HL-60 (cell line): ENCODE measurements at regions not wholly inside any gene's neighbourhood (a gene's known extent, or its start where the extent isn't known, plus 50 kb on each side); places are given as distances from the start of the nearest gene placed in this dataset.

ENCODE experiments used
- POLR2AphosphoS5 ChIP-seq: IDR thresholded peaks from 2 replicates; pipeline ENCODE4 v1.6.1; 2012; ENCODE audit warnings: low read depth
- SPI1 ChIP-seq: IDR thresholded peaks from 2 replicates; pipeline ENCODE4 v1.6.1; 2012; ENCODE audit warnings: low read depth, mild to moderate bottlenecking, borderline replicate concordance
- TF ChIP-seq, protein P1 (sequence below): IDR thresholded peaks from one replicate; pipeline ENCODE4 v1.5.1; 2011; ENCODE audit warnings: low read length, control low read depth, inconsistent platforms; ENCODE audit not compliant: insufficient read depth
- TF ChIP-seq, protein P2 (sequence below): IDR thresholded peaks from 2 replicates; pipeline ENCODE4 v1.6.1; 2012; ENCODE audit warnings: low read depth; ENCODE audit not compliant: insufficient replicate concordance

DNA sequence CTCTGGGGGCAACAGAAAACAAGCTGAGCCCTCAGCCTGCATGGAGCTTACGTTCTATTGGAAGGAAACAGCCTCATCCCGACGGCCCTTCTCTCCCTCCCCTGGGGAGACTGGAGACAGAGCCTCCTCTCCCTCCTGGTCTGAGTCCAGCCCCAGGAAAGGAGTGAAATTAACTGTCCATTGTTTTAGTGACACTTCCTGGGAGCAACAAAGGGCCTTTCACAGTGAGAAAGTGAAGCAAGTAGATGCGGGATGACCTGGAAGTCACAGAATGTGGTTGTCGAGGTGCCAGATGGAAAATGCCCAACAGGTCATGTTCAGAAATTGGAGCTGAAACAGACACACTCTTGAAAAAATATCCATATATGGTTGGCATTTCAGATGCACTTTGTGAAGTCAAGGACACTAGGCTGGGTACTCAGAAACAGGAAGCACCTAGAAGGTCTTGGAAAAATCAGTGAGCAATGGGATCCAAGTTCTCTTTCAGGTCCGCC, 77.8 kb downstream of the TFAP2C start:
- TF ChIP-seq, protein P1, sequence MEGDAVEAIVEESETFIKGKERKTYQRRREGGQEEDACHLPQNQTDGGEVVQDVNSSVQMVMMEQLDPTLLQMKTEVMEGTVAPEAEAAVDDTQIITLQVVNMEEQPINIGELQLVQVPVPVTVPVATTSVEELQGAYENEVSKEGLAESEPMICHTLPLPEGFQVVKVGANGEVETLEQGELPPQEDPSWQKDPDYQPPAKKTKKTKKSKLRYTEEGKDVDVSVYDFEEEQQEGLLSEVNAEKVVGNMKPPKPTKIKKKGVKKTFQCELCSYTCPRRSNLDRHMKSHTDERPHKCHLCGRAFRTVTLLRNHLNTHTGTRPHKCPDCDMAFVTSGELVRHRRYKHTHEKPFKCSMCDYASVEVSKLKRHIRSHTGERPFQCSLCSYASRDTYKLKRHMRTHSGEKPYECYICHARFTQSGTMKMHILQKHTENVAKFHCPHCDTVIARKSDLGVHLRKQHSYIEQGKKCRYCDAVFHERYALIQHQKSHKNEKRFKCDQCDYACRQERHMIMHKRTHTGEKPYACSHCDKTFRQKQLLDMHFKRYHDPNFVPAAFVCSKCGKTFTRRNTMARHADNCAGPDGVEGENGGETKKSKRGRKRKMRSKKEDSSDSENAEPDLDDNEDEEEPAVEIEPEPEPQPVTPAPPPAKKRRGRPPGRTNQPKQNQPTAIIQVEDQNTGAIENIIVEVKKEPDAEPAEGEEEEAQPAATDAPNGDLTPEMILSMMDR = no peak
- TF ChIP-seq POLR2AphosphoS5 (no peak), SPI1 (no peak)
- TF ChIP-seq, protein P2, sequence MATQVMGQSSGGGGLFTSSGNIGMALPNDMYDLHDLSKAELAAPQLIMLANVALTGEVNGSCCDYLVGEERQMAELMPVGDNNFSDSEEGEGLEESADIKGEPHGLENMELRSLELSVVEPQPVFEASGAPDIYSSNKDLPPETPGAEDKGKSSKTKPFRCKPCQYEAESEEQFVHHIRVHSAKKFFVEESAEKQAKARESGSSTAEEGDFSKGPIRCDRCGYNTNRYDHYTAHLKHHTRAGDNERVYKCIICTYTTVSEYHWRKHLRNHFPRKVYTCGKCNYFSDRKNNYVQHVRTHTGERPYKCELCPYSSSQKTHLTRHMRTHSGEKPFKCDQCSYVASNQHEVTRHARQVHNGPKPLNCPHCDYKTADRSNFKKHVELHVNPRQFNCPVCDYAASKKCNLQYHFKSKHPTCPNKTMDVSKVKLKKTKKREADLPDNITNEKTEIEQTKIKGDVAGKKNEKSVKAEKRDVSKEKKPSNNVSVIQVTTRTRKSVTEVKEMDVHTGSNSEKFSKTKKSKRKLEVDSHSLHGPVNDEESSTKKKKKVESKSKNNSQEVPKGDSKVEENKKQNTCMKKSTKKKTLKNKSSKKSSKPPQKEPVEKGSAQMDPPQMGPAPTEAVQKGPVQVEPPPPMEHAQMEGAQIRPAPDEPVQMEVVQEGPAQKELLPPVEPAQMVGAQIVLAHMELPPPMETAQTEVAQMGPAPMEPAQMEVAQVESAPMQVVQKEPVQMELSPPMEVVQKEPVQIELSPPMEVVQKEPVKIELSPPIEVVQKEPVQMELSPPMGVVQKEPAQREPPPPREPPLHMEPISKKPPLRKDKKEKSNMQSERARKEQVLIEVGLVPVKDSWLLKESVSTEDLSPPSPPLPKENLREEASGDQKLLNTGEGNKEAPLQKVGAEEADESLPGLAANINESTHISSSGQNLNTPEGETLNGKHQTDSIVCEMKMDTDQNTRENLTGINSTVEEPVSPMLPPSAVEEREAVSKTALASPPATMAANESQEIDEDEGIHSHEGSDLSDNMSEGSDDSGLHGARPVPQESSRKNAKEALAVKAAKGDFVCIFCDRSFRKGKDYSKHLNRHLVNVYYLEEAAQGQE = no peak
